ENCODE measurements at regions not wholly inside any gene's neighbourhood (a gene's known extent, or its start where the extent isn't known, plus 50 kb on each side); places are given as distances from the start of the nearest gene placed in this dataset.
A peak's percentile ranks its signal among the peaks of the same experiment; 100 is the strongest.
"Not testable (repeated sequence)": the region's sequence is repeated elsewhere in the genome, so short reads cannot be mapped to it uniquely, and the experiment has no call there.

GRCh38 chr6:47180633-47181032 is 129.1 kb downstream of the TNFRSF21 start:
- no peak for DNase-seq

GRCh38 chr6:47179286-47179685 is 130.4 kb downstream of the TNFRSF21 start:
- no peak for DNase-seq

GRCh38 chr6:47175656-47176055 is 133.5 kb upstream of the ADGRF1 start:
- no peak for DNase-seq

GRCh38 chr6:47174502-47175023 is 132.4 kb upstream of the ADGRF1 start:
- no peak for DNase-seq

- not testable (repeated sequence) for DNase-seq
Measured at GRCh38 chr6:47174063-47174462, 131.9 kb upstream of the ADGRF1 start.

- not testable (repeated sequence) for DNase-seq
Measured at GRCh38 chr6:47173145-47173544, 131.0 kb upstream of the ADGRF1 start.

GRCh38 chr6:47170617-47170947 is 128.4 kb upstream of the ADGRF1 start:
- no peak for DNase-seq

GRCh38 chr6:47169785-47170616 is 127.9 kb upstream of the ADGRF1 start:
- DNase-seq = no peak

GRCh38 chr6:47168180-47168579 is 126.0 kb upstream of the ADGRF1 start:
- DNase-seq = peak; percentile 40

- no peak for DNase-seq
Measured at GRCh38 chr6:47165918-47166317, 123.8 kb upstream of the ADGRF1 start.

- no peak for DNase-seq
Measured at GRCh38 chr6:47164877-47165276, 122.7 kb upstream of the ADGRF1 start.

GRCh38 chr6:47163536-47163935 is 121.4 kb upstream of the ADGRF1 start:
- no peak for DNase-seq

GRCh38 chr6:47162793-47163192 is 120.7 kb upstream of the ADGRF1 start:
- no peak for DNase-seq

- DNase-seq = no peak
Measured at GRCh38 chr6:47162231-47162630, 120.1 kb upstream of the ADGRF1 start.

GRCh38 chr6:47161176-47161687 is 119.1 kb upstream of the ADGRF1 start:
- DNase-seq = no peak

- DNase-seq = no peak
Measured at GRCh38 chr6:47160702-47161101, 118.6 kb upstream of the ADGRF1 start.

- DNase-seq = no peak
Measured at GRCh38 chr6:47159763-47160162, 117.6 kb upstream of the ADGRF1 start.

GRCh38 chr6:47157653-47158219 is 115.6 kb upstream of the ADGRF1 start:
- no peak for DNase-seq

- DNase-seq = no peak
Measured at GRCh38 chr6:47157063-47157462, 114.9 kb upstream of the ADGRF1 start.

- no peak for DNase-seq
Measured at GRCh38 chr6:47156196-47156595, 114.1 kb upstream of the ADGRF1 start.

- DNase-seq = no peak
Measured at GRCh38 chr6:47153404-47153755, 111.2 kb upstream of the ADGRF1 start.

- no peak for DNase-seq
Measured at GRCh38 chr6:47152666-47153403, 110.7 kb upstream of the ADGRF1 start.

GRCh38 chr6:47151232-47151898 is 109.2 kb upstream of the ADGRF1 start:
- DNase-seq = no peak

Data from DMS 273 treated with DMSO at 0.1 percent for 48 hours (cell line).